SU-DHL-6 (cell line): ENCODE measurements at regions not wholly inside any gene's neighbourhood (a gene's known extent, or its start where the extent isn't known, plus 50 kb on each side); places are given as distances from the start of the nearest gene placed in this dataset.

ENCODE experiments used
- CTCF ChIP-seq: fragments of 200-600 bp; sonication (generic); IDR thresholded peaks from one replicate; pipeline ENCODE4 v1.5.1; 2017; ENCODE audit warnings: antibody characterized with exemption, mild to moderate bottlenecking, low read length, moderate library complexity; ENCODE audit not compliant: insufficient read depth, poor library complexity, severe bottlenecking
- EZH2phosphoT487 ChIP-seq: fragments of 200-600 bp; sonication (generic), shearing (Covaris generic); conservative IDR thresholded peaks from 2 replicates; pipeline ENCODE4 v1.6.1; 2018; ENCODE audit warnings: mild to moderate bottlenecking, antibody characterized with exemption, low read length, moderate library complexity, mixed read lengths

GRCh38 chr6:82720992-82721391 is 344.6 kb downstream of the UBE3D start:
- TF ChIP-seq CTCF (no peak), EZH2phosphoT487 (no peak)
